DMS153 treated with DMSO at 0.1 percent for 48 hours (cell line): ENCODE measurements at regions not wholly inside any gene's neighbourhood (a gene's known extent, or its start where the extent isn't known, plus 50 kb on each side); places are given as distances from the start of the nearest gene placed in this dataset.

ENCODE experiments used
- DNase-seq: peaks from one replicate; lab custom pipeline; 2025; ENCODE audit not compliant: unreplicated experiment; lab: John Stamatoyannopoulos, UW

GRCh38 chr15:31262143-31262530, 64.5 kb upstream of the KLF13 start:
- no peak for DNase-seq

GRCh38 chr15:31262901-31263671, 63.5 kb upstream of the KLF13 start:
- DNase-seq: no peak

GRCh38 chr15:31263751-31264558, 62.7 kb upstream of the KLF13 start:
- DNase-seq: peak; percentile 51

- no peak for DNase-seq
Measured at GRCh38 chr15:31264559-31265089, 62.0 kb upstream of the KLF13 start.

GRCh38 chr15:31265090-31265870, 61.4 kb upstream of the KLF13 start:
- no peak for DNase-seq

- DNase-seq: no peak
Measured at GRCh38 chr15:31265871-31266711, 60.5 kb upstream of the KLF13 start.

GRCh38 chr15:31266712-31267111, 59.9 kb upstream of the KLF13 start:
- DNase-seq: no peak

- no peak for DNase-seq
Measured at GRCh38 chr15:31267161-31268107, 59.2 kb upstream of the KLF13 start.

GRCh38 chr15:31268108-31268501, 58.5 kb upstream of the KLF13 start:
- DNase-seq: no peak

GRCh38 chr15:31268911-31269784, 57.5 kb upstream of the KLF13 start:
- DNase-seq: no peak

- no peak for DNase-seq
Measured at GRCh38 chr15:31269816-31270575, 56.6 kb upstream of the KLF13 start.

- DNase-seq: no peak
Measured at GRCh38 chr15:31270767-31271166, 55.9 kb upstream of the KLF13 start.

GRCh38 chr15:31271224-31271635, 55.4 kb upstream of the KLF13 start:
- no peak for DNase-seq

GRCh38 chr15:31271711-31272557, 54.7 kb upstream of the KLF13 start:
- DNase-seq: no peak

- DNase-seq: no peak
Measured at GRCh38 chr15:31272558-31273257, 53.9 kb upstream of the KLF13 start.
